Right lobe of liver (tissue), 6 donors: ENCODE measurements at regions not wholly inside any gene's neighbourhood (a gene's known extent, or its start where the extent isn't known, plus 50 kb on each side); places are given as distances from the start of the nearest gene placed in this dataset.

Experiments used
- ATAC-seq, 4 donors: fragments of 200-7000 bp; cut with Tn5 transposase; one replicate each; pipeline ENCODE4 v1.9.1; 2020; ENCODE audit warnings: mild to moderate bottlenecking in 4 of 4, moderate library complexity in 4 of 4
- DNase-seq, 3 donors: peaks; one replicate each; pipeline ENCODE4 v3.0.0-alpha.2; 2020
- H3K27ac ChIP-seq, 3 donors: fragments of 200-600 bp; one replicate each; pipeline ENCODE4 v1.8.0; 2022
- H3K27me3 ChIP-seq, 2 donors: fragments of 200-600 bp; one replicate each; pipeline ENCODE4 v1.8.0; 2022
- H3K36me3 ChIP-seq, 4 donors: fragments of 200-600 bp; sonication (generic) in 1 of 4; one replicate each; pipeline versions ENCODE4 v1.5.1 to v1.8.0; 2017 to 2022; ENCODE audit warnings: control low read depth in 1 of 4
- H3K4me1 ChIP-seq, 4 donors: fragments of 200-600 bp; sonication (generic) in 1 of 4; one replicate each; pipeline versions ENCODE4 v1.5.1 to v1.8.0; 2017 to 2022; ENCODE audit warnings: control low read depth in 1 of 4
- H3K4me3 ChIP-seq, 3 donors: fragments of 200-600 bp; one replicate each; pipeline ENCODE4 v1.8.0; 2022
- H3K9me3 ChIP-seq, 4 donors: fragments of 200-600 bp; sonication (generic) in 1 of 4; one replicate each; pipeline versions ENCODE4 v1.5.1 to v1.8.0; 2017 to 2022; ENCODE audit warnings: control low read depth in 1 of 4
- CTCF ChIP-seq, 4 donors: fragments of 200-600 bp in 3 of 4; fragments of 450-650 bp in 1 of 4; IDR thresholded peaks; one replicate each; pipeline versions ENCODE4 v1.5.1 to v1.8.0; 2016 to 2022; ENCODE audit warnings: antibody characterized with exemption in 4 of 4, mild to moderate bottlenecking in 2 of 4
- POLR2A ChIP-seq: fragments of 450-650 bp; IDR thresholded peaks from one replicate; pipeline ENCODE4 v1.6.1; 2017; ENCODE audit warnings: antibody characterized with exemption, mild to moderate bottlenecking
- WGBS: methylation state at CpG from one replicate; pipeline ENCODE4 v1.1.6; 2018; ENCODE audit warnings: low coverage, low lambda C conversion rate; ENCODE audit not compliant: insufficient coverage; ENCODE audit errors: missing lambda C conversion rate; 5-methylcytosine and 5-hydroxymethylcytosine counted together
- intact Hi-C, 2 donors: fragments of 100-400 bp; cut with DNase I; formaldehyde crosslinking; loops; one replicate each; pipeline versions ENCODE4 v1.11.2 to v1.14.1; 2022
- donor health status: DM: no; HTN: yes; CAD: no.
- donor health status: DM: no; HTN: no; CAD: no.
- donor health status: DM: no; HTN: no; CAD: no.
- donor health status: DM: no; HTN: yes; CAD: no.
- donor health status: DM: no; HTN: yes; CAD: no.

- no peak for ATAC-seq
- TF ChIP-seq CTCF (IDR thresholded peaks at IDR 0.05) (no peak), POLR2A (no peak)
- no peak overlapping the region for H3K4me3 ChIP-seq
- no peak for DNase-seq
- no peaks in the 10 kb centered on the region for H3K4me1 ChIP-seq
- 28% methylated on average over 6 of the region's 11 CpGs for WGBS
- H3K27me3 ChIP-seq, result no peaks in the 10 kb centered on the region
- no peaks in the 10 kb centered on the region for H3K36me3 ChIP-seq
- no peaks in the 10 kb centered on the region for H3K9me3 ChIP-seq
- intact Hi-C loops, result no loop called here
- H3K27ac ChIP-seq, result no peak overlapping the region
Measured at GRCh38 chr20:60586269-60587050, 628.2 kb downstream of the CDH26 start.

GRCh38 chr20:60587986-60588385 is 629.8 kb downstream of the CDH26 start:
- TF ChIP-seq POLR2A (no peak), CTCF (IDR thresholded peaks at IDR 0.05) (no peak)
- Histone ChIP-seq H3K36me3 (no peaks in the 10 kb centered on the region), H3K4me3 (no peak overlapping the region), H3K4me1 (no peaks in the 10 kb centered on the region), H3K27ac (no peak overlapping the region), H3K9me3 (no peaks in the 10 kb centered on the region), H3K27me3 (no peaks in the 10 kb centered on the region)
- no peak for ATAC-seq
- WGBS, result 65% methylated on average over 4 of the region's 4 CpGs
- intact Hi-C loops, result no loop called here
- DNase-seq, result no peak

- WGBS, result 25% methylated on average over 3 of the region's 3 CpGs
- ATAC-seq, result no peak
Measured at GRCh38 chr20:60589623-60590022, 631.4 kb downstream of the CDH26 start.

GRCh38 chr20:60591172-60591799 is 633.1 kb downstream of the CDH26 start:
- Histone ChIP-seq H3K36me3 (no peaks in the 10 kb centered on the region), H3K4me3 (no peak overlapping the region), H3K27me3 (no peaks in the 10 kb centered on the region), H3K4me1 (no peaks in the 10 kb centered on the region), H3K27ac (no peak overlapping the region), H3K9me3 (no peaks in the 10 kb centered on the region)
- intact Hi-C loops, result no loop called here
- ATAC-seq, result no peak
- TF ChIP-seq POLR2A (no peak), CTCF (IDR thresholded peaks at IDR 0.05) (no peak)
- WGBS, result 35% methylated on average over 6 of the region's 6 CpGs
- DNase-seq, result no peak

More at GRCh38 chr20:60589623-60590022, 631.4 kb downstream of the CDH26 start:
- Histone ChIP-seq H3K9me3 (no peaks in the 10 kb centered on the region), H3K27ac (no peak overlapping the region), H3K27me3 (no peaks in the 10 kb centered on the region), H3K4me1 (no peaks in the 10 kb centered on the region), H3K36me3 (no peaks in the 10 kb centered on the region), H3K4me3 (no peak overlapping the region)
- TF ChIP-seq CTCF (IDR thresholded peaks at IDR 0.05) (no peak), POLR2A (no peak)
- no peak for DNase-seq
- intact Hi-C loops, result no loop called here
